Putamen (tissue), 1 donor: ENCODE measurements at regions not wholly inside any gene's neighbourhood (a gene's known extent, or its start where the extent isn't known, plus 50 kb on each side); places are given as distances from the start of the nearest gene placed in this dataset.

Experiments
- DNase-seq: peaks from one replicate; pipeline ENCODE4 v3.0.0-alpha.2; 2016; ENCODE audit warnings: low spot score

DNA sequence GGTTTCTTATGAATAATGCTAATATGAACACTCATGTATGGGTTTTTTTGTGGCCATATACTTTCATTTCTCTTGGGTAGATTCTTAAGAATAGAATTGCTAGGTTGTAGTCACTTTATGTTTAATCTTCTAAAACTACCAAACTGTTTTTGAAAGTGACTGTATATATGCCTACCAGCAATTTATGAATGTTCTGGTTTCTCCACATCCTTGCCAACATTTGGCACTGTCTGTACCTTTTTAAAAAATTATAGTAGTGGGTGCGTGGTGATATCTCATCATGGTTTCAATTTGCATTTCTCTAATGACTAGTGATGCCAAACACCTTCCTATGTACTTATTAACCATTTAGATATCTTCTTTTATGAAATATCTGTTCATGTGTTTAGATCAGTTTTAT is 110.6 kb upstream of the RIOK3 start:
- no peak for DNase-seq

DNA sequence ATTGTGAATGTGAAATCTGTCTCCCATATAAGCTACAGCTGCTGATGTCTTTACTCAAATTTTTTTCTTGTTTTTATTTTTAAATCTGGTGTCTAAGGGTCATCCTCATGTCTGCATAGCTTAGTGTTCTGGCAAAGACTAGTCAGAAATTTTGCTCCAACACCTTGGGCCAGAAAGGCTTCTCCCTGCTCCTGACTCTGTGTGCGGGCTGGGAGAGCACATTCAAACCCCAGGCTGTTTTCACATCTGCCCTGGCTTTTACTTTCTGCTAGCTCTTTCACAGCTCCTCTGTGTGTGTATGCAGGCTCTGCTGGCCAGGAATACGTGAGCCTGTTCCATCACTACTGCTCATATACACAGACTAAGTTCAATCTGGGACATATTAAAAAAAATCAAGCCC is 102.9 kb upstream of the RIOK3 start:
- DNase-seq, result no peak

- DNase-seq, result no peak
Measured at GRCh38 chr18:23351521-23351920, 101.6 kb upstream of the RIOK3 start.

DNA sequence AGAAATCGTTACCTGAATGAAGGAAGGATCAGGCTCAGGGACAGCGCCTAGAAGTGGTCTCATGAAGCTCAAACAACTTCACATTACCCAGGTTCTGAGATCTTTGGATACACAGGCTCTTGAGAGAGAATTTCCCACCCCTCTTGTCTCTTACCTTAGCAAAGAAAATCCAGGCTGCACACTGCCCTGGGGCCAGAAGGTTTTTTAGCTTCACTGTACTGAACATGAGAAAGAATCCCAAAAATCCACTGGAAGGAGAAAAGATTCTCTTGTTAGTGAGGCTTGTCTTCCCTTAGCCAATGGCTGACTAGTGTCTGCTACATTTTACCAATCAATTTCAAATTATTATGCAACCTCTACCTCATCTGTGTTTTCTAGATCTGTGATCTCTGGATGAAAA is 101.0 kb upstream of the RIOK3 start:
- no peak for DNase-seq

DNA sequence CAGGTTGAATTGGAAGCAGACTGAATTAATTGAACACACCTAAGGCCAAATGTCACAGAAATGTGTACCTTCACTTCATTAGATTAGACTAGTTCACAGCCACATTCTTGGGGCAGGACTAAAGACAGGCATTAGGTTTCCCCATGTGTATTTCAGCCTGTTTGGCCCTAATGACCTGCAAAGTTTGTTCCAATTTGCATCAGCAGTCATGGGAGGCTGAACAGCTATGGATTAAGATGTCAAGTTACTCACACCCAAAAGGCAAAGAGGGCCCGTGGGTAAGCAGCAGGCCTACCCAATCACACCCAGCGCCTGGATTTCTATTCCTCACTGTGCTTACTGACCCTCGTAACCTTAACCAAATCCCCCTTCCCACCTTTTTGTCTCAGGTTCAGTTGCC is 99.6 kb upstream of the RIOK3 start:
- no peak for DNase-seq

DNA sequence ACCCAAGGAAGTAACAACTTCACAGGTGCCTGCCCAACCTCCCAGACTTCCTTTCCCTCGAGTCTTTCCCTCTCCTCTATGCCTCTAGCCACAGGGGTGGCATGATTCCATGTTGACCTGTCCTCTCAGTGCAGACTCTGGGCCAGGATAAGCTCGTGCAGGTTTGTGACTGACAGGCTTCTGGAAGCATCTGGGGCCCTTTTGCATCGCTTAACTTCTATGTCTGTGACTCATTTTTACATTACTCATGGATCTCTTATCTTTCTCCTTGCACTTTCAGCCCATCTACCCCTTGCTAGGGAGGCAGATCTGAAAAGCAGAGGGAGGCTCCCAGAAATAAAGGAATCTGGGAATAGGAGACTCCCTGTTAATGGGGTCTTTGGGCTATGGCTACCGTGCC is 98.5 kb upstream of the RIOK3 start:
- DNase-seq, result no peak

- DNase-seq, result peak; percentile 43
Measured at GRCh38 chr18:23355206-23355605, 97.9 kb upstream of the RIOK3 start.

DNA sequence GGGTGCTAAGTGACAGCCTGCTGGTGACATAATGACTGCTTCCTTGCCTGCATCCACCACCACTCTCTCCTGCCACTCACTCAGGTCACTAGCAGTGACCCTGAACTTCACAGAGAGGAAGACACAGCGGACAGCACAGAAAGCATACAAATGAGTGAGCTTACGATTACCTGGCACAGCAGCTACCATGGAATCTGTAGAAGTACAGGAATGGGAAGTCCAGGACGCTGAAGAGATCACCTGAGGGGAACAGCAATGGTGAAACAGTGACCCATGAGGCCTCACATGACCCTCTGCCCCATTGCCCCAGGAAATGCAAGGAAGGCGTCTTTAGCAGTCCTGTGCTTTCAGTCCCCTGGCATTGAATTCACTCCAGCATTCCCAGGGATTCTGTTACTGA is 96.7 kb upstream of the RIOK3 start:
- DNase-seq, result no peak

GRCh38 chr18:23356915-23357601 is 96.0 kb upstream of the RIOK3 start:
- DNase-seq, result no peak

DNA sequence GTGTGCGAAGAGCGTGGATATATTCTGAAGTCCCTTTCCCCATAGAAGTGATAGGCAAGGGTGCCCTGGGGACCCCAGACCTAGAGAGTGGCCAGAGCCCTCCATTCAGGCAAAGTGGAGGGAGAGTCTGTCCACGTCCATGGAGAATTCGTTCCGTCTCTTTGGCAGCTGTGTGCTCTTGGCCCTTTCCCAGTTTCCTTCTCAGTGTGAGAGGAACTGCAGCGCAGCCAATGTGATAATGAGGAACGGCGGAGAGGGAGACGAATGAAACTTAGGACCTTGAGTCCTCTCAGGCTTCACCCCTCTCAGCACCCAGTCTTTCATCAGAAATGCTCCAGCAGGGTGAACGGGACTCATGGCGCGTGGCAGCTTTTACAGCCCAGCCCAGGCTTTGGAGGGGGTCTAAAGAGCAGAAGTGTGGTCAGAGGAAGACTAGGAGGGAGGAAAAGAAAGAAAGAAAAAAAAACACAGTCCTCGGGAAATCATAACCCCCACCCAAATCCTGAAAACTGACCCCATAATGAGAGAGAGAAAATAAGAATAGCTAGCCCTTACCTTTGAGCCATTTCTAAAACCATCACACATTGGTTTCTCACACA is 95.0 kb upstream of the RIOK3 start:
- DNase-seq, result peak; percentile 49

- no peak for DNase-seq
Measured at GRCh38 chr18:23359421-23359820, 93.7 kb upstream of the RIOK3 start.

DNA sequence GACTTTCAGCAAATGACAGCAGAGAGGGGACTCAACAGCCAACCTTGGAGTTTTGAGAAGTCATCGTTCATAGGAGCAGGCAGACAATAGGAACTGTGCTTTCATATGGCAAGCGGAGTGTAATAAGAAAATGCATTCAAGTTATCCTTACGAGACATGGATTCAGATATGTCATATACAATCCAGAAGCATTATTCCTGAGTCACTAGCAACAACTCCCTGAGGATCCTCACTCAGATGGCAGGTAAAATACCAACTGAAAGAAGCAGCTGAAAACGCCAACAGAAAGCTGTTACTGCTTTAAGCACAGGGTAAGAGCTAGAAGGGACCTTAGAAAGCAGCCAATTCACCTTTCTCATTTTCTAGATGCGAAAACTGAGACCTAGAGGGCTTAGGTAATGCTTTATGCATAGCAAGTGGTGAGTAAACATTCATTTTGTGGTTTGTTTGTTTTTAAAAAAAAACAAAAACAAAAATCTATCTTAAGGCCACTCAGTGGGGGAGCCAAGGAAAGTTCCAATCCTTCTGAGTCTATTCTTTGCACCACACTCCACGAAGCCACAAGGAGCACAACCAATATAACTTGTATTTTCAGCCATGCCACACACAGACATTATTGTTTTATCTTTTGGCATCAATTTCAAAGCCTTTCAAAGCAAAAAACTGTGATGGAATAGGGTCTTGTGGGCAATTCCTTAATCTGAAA is 89.1 kb upstream of the RIOK3 start:
- no peak for DNase-seq

- no peak for DNase-seq
Measured at GRCh38 chr18:23365602-23366001, 87.5 kb upstream of the RIOK3 start.

DNA sequence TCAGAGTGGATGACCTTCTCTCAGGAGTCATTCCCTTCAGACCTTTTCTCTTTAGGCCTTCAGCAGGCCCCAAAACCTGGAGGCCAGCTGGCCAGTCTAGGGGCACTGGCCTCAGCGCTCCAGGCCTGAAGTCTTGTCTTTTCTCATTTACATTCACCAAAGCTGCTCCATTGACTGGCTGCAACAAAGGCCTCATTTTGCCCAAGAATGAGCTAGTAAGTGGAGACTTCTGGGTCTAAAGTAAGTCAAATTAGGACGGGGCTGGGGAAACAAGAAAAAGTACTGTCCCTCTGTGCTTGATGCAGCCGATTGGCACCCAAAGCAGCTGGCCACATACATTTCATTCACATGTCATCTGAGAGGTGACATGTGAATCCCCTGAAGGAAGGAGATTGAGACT is 83.8 kb upstream of the RIOK3 start:
- no peak for DNase-seq

DNA sequence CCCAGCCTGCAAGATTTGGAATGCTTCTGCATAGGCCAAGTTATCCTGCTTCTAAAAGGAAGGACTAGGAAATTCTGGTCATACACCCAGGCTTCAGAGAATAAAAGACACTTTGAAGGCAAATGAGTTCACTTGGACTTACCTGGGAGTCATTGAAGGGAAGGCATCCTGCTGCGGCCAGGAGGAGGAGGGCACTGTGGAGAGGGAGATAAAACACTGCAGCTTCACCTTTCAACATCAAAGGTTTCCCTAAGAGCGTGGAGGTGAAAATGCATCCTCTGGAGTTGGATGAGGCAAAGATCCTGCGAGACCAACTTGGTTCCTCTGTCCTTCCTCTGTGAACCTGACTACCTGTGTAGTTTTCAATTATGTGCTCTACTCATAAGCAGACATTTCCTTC is 79.5 kb upstream of the RIOK3 start:
- DNase-seq, result no peak

DNA sequence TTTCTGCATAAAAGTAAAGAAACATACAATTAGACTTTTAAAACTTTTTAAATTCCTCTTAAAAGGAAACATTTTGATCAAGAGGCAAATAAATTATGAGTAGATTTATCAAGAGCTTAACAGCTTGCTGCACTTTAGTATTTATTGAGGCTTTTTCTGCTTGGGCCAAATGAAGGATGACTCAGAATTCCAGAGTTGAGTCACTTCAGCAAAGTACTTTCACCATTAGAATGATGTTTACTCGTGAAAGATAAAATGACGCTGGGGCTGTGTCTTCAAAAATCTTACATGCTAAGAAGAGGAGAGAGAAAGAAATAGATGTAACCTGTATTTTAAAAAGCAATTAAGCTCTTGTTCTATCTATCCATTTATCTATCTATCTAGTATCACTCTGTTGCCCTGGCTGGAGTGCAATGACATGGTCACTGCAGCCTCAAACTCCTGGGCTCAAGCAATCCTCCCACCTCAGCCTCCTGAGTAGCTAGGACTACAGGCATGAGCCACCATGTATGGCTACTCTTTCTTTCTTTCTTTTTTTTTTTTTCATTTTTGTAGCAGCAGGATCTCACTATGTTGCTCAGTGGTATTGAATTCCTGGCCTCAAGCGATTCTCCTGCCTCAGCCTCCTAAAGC is 75.3 kb upstream of the RIOK3 start:
- DNase-seq, result no peak

- no peak for DNase-seq
Measured at GRCh38 chr18:23378302-23378686, 74.8 kb upstream of the RIOK3 start.

DNA sequence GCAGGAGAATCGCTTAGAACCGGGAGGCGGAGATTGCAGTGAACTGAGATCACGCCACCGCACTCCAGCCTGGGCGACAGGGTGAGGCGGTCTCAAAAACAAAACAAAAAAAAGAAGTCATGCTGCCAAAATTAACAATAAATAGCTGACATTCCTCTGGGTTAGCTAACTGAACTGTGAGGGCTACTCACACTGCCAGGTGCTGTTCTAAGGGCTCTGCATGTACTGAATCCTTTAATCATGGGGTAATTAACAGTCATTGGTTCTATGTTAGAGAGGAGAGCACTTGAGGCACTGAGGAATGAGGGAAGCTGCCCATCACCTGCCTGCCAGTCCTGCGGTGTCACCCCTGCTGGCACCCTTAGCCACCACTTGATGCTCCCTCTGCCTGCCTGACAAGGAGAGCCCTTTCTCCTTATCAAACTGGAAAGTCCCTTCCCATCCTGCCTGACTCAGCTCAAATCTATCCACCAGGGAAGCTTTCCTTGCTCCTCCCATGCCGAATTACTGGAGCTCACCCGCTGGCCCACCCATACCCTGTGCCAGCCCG is 73.0 kb upstream of the RIOK3 start:
- DNase-seq, result no peak

GRCh38 chr18:23380817-23381216 is 72.3 kb upstream of the RIOK3 start:
- DNase-seq, result no peak

DNA sequence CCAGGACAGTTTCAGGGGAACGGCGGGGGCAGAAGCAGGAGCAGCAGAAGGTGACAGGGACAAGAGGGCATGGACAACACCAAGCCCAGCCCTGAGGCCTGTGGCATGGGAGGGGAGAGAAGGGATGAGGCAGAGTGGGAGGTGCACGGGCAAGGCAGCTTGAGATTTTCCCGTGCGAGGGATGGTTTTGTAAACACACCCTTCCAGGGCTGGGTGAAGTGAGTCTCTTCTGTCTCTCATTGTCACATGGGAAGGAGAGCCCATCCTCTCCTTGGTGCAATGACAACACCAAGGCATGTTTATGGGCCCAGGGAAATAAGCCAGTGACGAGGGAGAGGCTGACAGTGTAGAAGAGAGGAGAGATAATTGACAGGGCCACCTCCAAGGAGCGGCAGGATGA is 69.6 kb upstream of the RIOK3 start:
- no peak for DNase-seq

- DNase-seq, result no peak
Measured at GRCh38 chr18:23384778-23385736, 68.0 kb upstream of the RIOK3 start.

DNA sequence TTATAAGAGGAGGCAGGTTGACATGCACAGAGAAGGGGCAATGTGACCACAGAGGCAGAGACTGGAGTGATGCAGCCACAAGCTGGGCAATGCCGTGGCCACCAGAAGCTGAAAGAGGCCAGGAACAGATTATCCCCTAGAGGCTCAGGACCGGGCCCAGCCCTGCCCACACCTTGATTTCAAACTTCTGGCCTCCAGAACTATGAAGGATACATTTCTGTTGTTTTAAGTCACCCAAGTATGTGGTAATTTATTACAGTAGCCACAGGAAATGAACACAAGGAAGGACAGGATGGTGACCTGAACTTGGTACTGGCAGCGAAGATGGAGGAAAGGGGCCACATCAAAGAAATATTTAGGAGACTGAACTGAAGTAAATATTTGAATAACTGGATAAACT is 66.8 kb upstream of the RIOK3 start:
- no peak for DNase-seq
